Esophagus squamous epithelium (tissue), 5 donors: ENCODE measurements at regions not wholly inside any gene's neighbourhood (a gene's known extent, or its start where the extent isn't known, plus 50 kb on each side); places are given as distances from the start of the nearest gene placed in this dataset.

Source experiments
- DNase-seq: peaks from one replicate; lab custom pipeline; 2025; lab: John Stamatoyannopoulos, UW
- H3K27ac ChIP-seq, 4 donors: fragments of 200-600 bp; sonication (generic); one replicate each; pipeline ENCODE4 v1.5.1; 2016 to 2019; ENCODE audit warnings: mild to moderate bottlenecking in 1 of 4
- H3K27me3 ChIP-seq, 4 donors: fragments of 200-600 bp; sonication (generic); 1 replicate in 3 of 4; 2 replicates in 1 of 4; pipeline versions ENCODE4 v1.5.1 to v1.6.0; 2017 to 2021; ENCODE audit warnings: antibody characterized with exemption in 1 of 4
- H3K36me3 ChIP-seq, 3 donors: fragments of 200-600 bp; sonication (generic); one replicate each; pipeline ENCODE4 v1.5.1; 2016 to 2019
- H3K4me1 ChIP-seq, 3 donors: fragments of 200-600 bp; sonication (generic); one replicate each; pipeline ENCODE4 v1.5.1; 2017 to 2019
- H3K4me3 ChIP-seq, 4 donors: fragments of 200-600 bp; sonication (generic); 1 replicate in 3 of 4; 2 replicates in 1 of 4; pipeline ENCODE4 v1.5.1; 2016 to 2019; ENCODE audit warnings: mild to moderate bottlenecking in 2 of 4, moderate library complexity in 1 of 4
- H3K9me3 ChIP-seq, 3 donors: fragments of 200-600 bp; sonication (generic); one replicate each; pipeline ENCODE4 v1.5.1; 2016 to 2019
- POLR2A ChIP-seq, 4 donors: fragments of 450-650 bp; IDR thresholded peaks; one replicate each; pipeline ENCODE4 v1.6.1; 2017; ENCODE audit warnings: antibody characterized with exemption in 4 of 4, mild to moderate bottlenecking in 4 of 4, moderate library complexity in 3 of 4
- WGBS, 2 donors: methylation state at CpG; one replicate each; pipeline ENCODE4 v1.1.5; 2018; 5-methylcytosine and 5-hydroxymethylcytosine counted together
- intact Hi-C: fragments of 100-400 bp; cut with DNase I; formaldehyde crosslinking; loops from one replicate; pipeline ENCODE4 v1.15.0; 2022
- TF ChIP-seq, protein P1 (sequence below), 6 experiments: fragments of 450-650 bp in 4 of 6; fragments of 200-600 bp in 2 of 6; sonication (generic) in 2 of 6; IDR thresholded peaks; one replicate each; pipeline ENCODE4 v1.5.1; 2016 to 2019; ENCODE audit warnings: antibody characterized with exemption in 6 of 6, mild to moderate bottlenecking in 4 of 6, moderate library complexity in 4 of 6
- donor health status: DM: yes; HTN: yes; CAD: no.

DNA sequence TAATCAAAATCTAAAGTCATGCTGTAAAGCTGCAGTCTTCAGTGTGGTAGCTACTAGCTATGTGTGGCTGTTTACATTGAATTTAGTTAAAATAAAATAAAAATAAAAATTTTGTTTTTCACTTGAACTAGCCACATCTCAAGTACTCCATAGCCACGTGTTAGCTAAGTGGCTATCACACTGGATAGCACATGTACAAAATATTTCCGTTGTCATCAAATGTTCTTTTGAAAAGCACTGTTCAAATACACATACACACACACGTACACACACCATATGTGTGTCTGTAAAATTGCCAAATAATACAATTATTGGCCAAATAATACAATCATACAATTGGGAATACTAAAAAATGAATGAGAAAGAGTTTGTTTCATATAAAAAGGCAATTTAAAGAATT is 778.2 kb upstream of the FLRT2 start:
- Histone ChIP-seq H3K9me3 (peaks cover 0 to 4% (median 0%) of the 10 kb centered on the region in 3 donors), H3K27me3 (no peaks in the 10 kb centered on the region), H3K4me1 (no peaks in the 10 kb centered on the region), H3K4me3 (no peak overlapping the region), H3K27ac (no peak overlapping the region), H3K36me3 (no peaks in the 10 kb centered on the region)
- intact Hi-C loops: no loop called here
- 55 to 75% methylated on average over 3 of the region's 3 CpGs for WGBS, 2 donors
- no peak for DNase-seq
- TF ChIP-seq, protein P1, sequence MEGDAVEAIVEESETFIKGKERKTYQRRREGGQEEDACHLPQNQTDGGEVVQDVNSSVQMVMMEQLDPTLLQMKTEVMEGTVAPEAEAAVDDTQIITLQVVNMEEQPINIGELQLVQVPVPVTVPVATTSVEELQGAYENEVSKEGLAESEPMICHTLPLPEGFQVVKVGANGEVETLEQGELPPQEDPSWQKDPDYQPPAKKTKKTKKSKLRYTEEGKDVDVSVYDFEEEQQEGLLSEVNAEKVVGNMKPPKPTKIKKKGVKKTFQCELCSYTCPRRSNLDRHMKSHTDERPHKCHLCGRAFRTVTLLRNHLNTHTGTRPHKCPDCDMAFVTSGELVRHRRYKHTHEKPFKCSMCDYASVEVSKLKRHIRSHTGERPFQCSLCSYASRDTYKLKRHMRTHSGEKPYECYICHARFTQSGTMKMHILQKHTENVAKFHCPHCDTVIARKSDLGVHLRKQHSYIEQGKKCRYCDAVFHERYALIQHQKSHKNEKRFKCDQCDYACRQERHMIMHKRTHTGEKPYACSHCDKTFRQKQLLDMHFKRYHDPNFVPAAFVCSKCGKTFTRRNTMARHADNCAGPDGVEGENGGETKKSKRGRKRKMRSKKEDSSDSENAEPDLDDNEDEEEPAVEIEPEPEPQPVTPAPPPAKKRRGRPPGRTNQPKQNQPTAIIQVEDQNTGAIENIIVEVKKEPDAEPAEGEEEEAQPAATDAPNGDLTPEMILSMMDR (IDR thresholded peaks at IDR 0.05): no peak
- TF ChIP-seq POLR2A (IDR thresholded peaks at IDR 0.05): no peak

- 60 to 65% methylated on average over 5 of the region's 5 CpGs for WGBS, 2 donors
- intact Hi-C loops: no loop called here
- Histone ChIP-seq H3K27me3 (no peaks in the 10 kb centered on the region), H3K4me3 (no peak overlapping the region), H3K36me3 (no peaks in the 10 kb centered on the region), H3K4me1 (no peaks in the 10 kb centered on the region), H3K27ac (no peak overlapping the region), H3K9me3 (peaks cover 0 to 5% (median 0%) of the 10 kb centered on the region in 3 donors)
- no peak for DNase-seq
- TF ChIP-seq, protein P1 (IDR thresholded peaks at IDR 0.05): no peak
- TF ChIP-seq POLR2A (IDR thresholded peaks at IDR 0.05): no peak
These were observed 769.3 kb upstream of the FLRT2 start for GRCh38 chr14:84760489-84761126.

GRCh38 chr14:84767434-84767833 is 762.5 kb upstream of the FLRT2 start:
- Histone ChIP-seq H3K27ac (no peak overlapping the region), H3K36me3 (no peaks in the 10 kb centered on the region), H3K9me3 (peaks cover 0 to 5% (median 0%) of the 10 kb centered on the region in 3 donors), H3K4me3 (no peak overlapping the region), H3K27me3 (no peaks in the 10 kb centered on the region), H3K4me1 (no peaks in the 10 kb centered on the region)
- DNase-seq: no peak
- WGBS, 2 donors: 74 to 82% methylated on average over 4 to 5 of the region's 5 CpGs
- TF ChIP-seq, protein P1 (IDR thresholded peaks at IDR 0.05): no peak
- no peak for TF ChIP-seq POLR2A (IDR thresholded peaks at IDR 0.05)
- intact Hi-C loops: no loop called here

DNA sequence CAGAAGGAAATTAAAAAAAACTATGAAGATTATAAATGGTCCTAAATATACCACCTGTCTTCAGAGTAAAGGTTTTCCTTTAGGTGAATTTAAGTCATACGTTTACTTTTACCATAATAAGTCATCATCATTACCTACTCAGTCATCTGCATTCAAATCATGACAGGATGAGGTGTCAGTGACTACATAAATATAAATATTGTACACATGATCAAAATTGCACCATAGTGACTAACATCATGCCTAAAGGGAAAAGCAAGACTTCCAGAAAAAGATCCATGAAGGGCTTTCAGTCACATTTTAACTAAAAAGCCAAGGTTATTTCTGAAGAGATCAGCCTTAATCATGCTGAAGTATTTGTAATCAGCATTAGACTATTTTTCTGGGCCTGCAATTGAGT is 759.9 kb upstream of the FLRT2 start:
- no peak for DNase-seq

GRCh38 chr14:84777356-84777755 is 752.6 kb upstream of the FLRT2 start:
- no peak for TF ChIP-seq POLR2A (IDR thresholded peaks at IDR 0.05)
- TF ChIP-seq, protein P1 (IDR thresholded peaks at IDR 0.05): no peak
- H3K27ac ChIP-seq: no peak overlapping the region
- H3K4me3 ChIP-seq: no peak overlapping the region
- no peaks in the 10 kb centered on the region for H3K36me3 ChIP-seq
- H3K27me3 ChIP-seq: no peaks in the 10 kb centered on the region
- DNase-seq: no peak
- H3K4me1 ChIP-seq: no peaks in the 10 kb centered on the region
- intact Hi-C loops: no loop called here
- H3K9me3 ChIP-seq: no peaks in the 10 kb centered on the region
- whole genome bisulfite sequencing, 2 donors: 55 to 58% methylated on average over 2 of the region's 2 CpGs

More for the DNA sequence above, 759.9 kb upstream of the FLRT2 start:
- Histone ChIP-seq H3K27ac (no peak overlapping the region), H3K9me3 (no peaks in the 10 kb centered on the region), H3K4me3 (no peak overlapping the region), H3K36me3 (no peaks in the 10 kb centered on the region), H3K27me3 (no peaks in the 10 kb centered on the region), H3K4me1 (no peaks in the 10 kb centered on the region)
- TF ChIP-seq, protein P1 (IDR thresholded peaks at IDR 0.05): no peak
- no peak for TF ChIP-seq POLR2A (IDR thresholded peaks at IDR 0.05)
- WGBS, 2 donors: 40 to 56% methylated on average over 1 of the region's 1 CpG
- intact Hi-C loops: no loop called here
